GM21723 (cell line): ENCODE measurements at regions not wholly inside any gene's neighbourhood (a gene's known extent, or its start where the extent isn't known, plus 50 kb on each side); places are given as distances from the start of the nearest gene placed in this dataset.
"Not testable (repeated sequence)": the region's sequence is repeated elsewhere in the genome, so short reads cannot be mapped to it uniquely, and the experiment has no call there.

Experiments used
- ATAC-seq: cut with Tn5 transposase; IDR thresholded peaks from one replicate; pipeline ENCODE4 v1.9.1; 2021; ENCODE audit warnings: mild to moderate bottlenecking, moderate library complexity; ENCODE audit not compliant: unreplicated experiment

DNA sequence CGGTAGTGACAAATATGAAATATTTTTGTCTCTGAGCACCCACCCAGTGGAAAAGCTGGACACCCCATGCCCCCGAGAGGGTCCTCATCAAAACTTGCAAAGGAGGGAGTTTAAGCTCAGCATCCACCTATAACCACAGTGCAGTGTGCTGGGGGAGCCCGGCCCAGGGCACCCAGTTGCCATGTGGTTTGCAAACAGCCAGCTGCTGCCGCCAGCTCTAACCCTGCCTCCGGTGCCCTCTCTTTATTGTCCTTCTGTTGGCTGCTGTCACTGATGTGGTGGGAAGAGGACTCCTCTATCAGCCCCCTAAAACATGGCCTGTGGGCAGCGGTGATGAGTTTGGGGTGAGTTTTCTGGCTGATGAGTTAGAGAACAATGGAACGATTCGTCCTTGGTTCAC is 160.9 kb upstream of the MVB12B start:
- no peak for ATAC-seq

GRCh38 chr9:126166291-126166690 is 160.3 kb upstream of the MVB12B start:
- no peak for ATAC-seq

- no peak for ATAC-seq
Observed at GRCh38 chr9:126166866-126167265, 159.8 kb upstream of the MVB12B start.

DNA sequence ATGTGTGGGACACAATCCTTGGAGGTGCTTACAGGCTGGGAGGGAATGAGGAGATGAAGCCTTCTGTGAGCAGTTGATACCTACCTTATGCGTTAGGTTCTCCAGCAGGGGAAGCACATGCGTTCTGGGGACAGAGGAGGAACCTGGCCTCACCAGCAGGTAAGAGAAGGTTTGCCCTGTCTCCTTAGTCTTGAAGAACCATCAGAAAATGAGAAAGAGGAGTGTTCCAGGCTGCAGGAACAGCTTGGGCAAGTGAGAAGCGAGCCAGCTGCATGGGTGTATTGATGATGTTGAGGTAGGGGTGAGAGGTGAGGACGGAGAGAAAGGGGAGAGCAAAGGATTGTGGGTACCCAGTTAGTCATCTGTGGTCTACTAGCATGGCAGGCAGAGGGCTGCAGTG is 156.9 kb upstream of the MVB12B start:
- ATAC-seq: no peak

GRCh38 chr9:126170286-126170823 is 156.3 kb upstream of the MVB12B start:
- no peak for ATAC-seq

DNA sequence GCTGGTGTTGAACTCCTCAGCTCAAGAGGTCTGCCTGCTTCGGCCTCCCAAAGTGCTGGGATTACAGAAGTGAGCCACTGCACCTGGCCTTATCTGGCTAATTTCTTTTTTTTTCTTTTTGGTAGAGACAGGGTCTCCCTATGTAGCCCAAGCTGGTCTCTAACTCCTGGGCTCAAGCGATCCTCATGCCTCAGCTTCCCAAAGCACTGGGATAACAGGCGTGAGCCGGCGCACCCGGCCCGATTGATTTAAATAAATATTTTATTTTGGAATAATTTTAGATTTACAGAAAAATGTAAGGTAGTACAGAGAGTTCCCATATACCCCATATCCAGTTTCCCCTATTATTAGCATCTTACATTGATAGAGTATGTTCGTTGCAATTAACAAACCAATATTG is 155.0 kb upstream of the MVB12B start:
- ATAC-seq: no peak

- ATAC-seq: no peak
Observed at GRCh38 chr9:126173401-126173800, 153.2 kb upstream of the MVB12B start.

- no peak for ATAC-seq
Observed at GRCh38 chr9:126173929-126174328, 152.7 kb upstream of the MVB12B start.

DNA sequence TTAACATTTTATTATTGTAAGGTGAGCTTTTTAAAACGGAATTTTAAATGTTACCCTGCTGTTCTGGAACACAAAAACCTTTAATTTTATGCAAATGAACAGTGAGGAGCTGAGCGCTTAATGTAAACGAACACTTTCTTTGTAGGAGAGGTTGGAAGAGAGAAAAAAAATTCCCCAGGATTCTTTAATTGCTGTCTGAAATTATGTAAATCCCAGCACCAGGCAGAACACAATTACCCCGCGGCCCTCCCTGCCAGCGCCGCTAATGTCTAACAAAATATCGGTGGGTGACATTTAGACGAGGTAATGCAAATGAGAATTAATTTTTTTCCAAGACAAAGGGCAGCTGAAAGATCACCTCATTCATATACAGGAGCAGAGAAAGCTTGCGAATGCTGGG is 143.4 kb upstream of the MVB12B start:
- ATAC-seq: no peak

- not testable (repeated sequence) for ATAC-seq
Observed at GRCh38 chr9:126190994-126191393, 135.6 kb upstream of the MVB12B start.

- ATAC-seq: no peak
Observed at GRCh38 chr9:126198854-126199253, 127.8 kb upstream of the MVB12B start.

- ATAC-seq: no peak
Observed at GRCh38 chr9:126203313-126203712, 123.3 kb upstream of the MVB12B start.

DNA sequence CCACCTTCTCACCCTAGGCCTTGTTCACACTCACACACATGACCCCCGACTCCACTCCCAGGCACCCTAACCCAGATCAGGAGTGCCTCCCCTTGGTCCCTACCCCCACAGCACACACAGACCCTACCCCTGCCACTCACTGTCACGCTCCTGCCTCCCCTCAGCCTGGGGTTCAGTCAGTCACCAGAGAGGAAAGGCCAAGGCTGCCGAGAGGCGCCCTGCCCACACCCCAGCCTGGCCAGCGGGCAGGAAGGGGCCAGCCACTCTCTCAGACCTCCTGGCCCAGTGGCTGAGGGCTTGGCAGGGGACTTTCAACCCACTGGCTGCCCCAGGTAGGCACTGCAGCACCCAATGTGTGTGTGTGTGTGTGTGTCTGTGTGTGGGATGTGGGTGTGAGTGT is 122.4 kb upstream of the MVB12B start:
- ATAC-seq: no peak

DNA sequence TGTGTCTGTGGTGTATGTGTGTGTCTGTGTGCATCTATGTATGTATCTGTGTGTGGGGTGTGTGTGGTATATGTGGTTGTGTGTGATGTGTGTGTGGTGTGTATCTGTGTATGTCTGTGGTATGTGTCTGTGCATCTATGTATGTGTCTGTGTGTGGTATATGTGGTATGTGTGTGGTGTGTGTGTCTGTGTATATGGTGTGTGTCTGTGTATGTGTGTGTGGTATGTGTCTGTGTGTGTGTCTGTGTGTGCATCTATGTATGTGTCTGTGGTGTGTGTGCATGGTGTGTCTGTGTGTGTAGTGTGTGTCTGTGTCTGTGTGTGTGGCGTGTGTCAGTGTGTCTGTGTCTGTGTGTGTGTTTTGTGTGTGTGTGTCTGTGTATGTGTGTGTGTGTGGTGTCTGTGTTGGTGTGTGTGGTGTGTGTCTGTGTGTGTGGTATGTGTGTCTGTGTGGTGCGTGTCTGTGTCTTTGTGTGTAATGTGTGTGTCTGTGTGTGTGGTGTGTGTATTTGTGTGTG is 121.9 kb upstream of the MVB12B start:
- ATAC-seq: no peak

- ATAC-seq: no peak
Observed at GRCh38 chr9:126205265-126205664, 121.4 kb upstream of the MVB12B start.

DNA sequence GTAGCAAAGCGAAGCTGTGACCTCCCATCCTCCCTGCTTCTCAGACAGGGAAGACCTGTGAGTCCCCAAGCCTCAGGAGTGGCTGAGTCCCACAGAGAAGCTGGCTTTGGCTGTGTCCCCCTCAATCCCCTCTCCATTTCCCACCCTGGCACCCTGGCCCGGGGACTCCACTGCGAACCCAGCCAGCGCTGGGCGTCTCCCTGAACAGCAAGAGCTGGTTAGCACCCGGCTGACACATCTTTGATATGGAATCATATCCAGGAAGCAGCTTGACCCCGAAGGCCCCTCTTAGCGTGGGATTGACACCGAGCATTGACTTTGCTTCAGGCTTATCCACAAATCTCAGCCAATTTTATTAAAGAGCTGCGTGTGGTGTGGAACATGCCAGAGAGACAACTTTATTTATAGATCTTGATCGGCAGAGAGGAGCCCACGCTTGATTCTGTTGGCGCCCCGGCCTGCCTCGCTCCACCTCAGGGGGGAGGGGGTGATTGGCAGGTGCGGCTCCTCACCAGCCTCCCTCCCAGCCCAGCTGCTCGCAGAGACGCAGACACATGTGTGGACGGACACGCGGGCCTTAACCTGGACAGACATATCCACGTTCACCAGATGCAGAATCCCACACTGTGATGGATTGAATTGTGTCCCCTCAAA is 120.7 kb upstream of the MVB12B start:
- no peak for ATAC-seq

DNA sequence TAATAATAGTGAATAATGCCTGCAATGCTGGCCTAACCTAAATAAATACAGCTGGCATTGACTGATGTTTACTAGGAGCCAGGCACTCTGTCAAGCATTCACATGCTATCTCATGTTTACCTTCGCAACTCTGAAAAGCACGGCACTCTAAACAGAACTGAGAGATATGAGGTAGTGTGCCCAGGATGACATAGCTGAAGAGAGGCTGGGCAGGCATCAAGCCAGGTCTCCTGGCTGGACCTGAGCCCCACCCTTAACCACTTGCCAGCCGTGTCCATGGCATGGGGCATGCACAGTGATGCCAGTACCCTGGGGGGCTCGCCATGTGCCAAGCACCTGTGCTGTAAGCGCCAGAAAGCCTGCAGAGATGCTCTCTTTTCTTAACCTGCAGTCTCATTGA is 119.4 kb upstream of the MVB12B start:
- no peak for ATAC-seq

DNA sequence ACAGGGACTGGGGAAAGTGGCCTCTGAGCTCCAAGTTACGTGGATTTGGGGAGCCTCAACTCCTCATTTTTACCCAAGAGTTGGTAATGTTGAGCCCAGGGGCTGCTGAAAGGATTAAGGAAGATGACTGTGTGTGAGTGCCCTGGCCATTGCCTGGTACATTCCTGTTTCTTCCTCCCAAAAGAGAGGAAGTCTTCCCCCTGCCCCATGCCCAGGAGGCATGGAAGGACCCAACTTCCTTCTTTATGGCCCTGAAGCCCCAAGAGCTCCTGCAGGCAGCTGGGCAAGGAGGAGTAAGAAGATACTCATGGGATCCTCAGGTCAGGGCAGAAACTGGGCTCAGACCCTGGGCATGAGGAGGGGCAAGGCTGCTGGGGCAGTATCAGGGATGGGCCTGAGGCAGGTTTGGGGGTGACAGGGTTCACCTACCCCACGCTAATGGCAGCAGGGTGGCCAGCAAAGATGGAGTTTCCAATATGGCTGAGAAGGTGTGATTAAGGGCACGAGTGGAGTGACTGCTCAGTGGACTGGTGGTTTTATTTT is 118.3 kb upstream of the MVB12B start:
- no peak for ATAC-seq

GRCh38 chr9:126211441-126212074 is 115.1 kb upstream of the MVB12B start:
- ATAC-seq: no peak

GRCh38 chr9:126215486-126215885 is 111.1 kb upstream of the MVB12B start:
- no peak for ATAC-seq

- ATAC-seq: no peak
Observed at GRCh38 chr9:126216826-126217225, 109.8 kb upstream of the MVB12B start.

GRCh38 chr9:126217250-126217653 is 109.4 kb upstream of the MVB12B start:
- ATAC-seq: no peak
